ENCODE measurements at regions not wholly inside any gene's neighbourhood (a gene's known extent, or its start where the extent isn't known, plus 50 kb on each side); places are given as distances from the start of the nearest gene placed in this dataset.

DNA sequence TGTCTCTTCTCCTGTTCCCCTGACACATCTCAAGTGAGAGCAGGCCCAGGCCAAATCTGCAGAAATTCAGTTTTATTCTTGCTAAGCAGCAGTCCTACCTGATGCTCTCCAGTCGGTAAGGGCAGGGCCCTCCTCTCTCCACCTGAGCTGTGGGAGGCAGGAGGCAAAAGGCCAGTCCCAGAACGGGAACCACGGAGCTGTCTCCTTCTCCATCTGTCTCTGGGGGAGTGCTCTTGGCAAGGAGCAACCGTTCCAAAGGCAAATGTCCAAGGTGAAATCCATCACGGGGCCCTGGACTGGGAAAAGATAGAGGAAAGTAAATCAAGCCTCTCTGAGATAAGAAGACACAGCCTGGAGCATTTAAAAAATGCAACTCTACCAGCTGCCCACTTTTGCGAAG lies 65.2 kb upstream of the CDON start:
- no peak for DNase-seq

DNA sequence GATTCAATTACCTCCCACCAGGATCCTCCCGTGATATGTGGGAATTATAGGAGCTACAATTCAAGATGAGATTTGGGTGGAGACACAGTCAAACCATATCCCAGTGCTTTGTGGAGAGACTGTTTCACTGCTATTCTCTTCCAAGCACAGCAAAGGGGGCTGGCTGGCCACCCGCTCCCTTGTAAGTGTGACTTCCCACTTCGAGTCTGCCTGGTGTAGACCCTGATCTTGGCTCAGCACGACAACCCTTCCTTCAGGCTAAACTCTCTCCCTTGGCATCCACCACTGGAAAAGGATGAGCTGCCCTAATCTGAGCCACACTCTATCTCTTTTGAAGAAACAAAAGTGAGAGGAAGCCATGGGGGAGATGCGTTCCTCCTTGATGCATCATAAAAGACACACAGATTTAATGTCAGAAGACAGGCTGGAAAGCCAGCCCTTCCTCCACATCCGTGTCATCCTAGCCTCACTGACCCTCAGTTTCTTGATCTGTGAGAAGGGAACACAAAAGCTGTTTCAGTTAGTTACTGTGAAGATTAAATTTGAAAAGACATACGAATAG lies 64.7 kb upstream of the CDON start:
- no peak for DNase-seq

DNA sequence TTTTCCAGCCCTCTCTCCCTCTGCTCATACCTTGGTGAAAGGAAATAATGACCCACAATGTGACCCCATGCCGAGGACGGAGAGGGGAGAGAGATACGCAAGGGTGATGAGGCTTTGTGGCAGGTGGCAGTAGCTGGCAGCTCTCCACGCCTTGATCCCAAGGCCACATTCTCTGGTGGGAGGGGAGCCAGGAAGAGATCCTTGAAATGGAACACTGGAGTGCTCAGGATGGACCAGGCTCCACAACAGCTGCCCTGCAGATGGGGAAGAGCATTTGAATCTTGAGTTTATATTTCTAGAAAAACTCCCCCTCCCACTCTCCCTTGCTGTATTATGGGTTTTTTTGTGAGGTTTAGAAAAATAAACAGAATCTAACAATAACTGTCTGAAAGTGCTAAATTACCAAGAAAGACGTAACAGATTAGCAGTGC lies 61.6 kb upstream of the CDON start:
- DNase-seq: no peak

DNA sequence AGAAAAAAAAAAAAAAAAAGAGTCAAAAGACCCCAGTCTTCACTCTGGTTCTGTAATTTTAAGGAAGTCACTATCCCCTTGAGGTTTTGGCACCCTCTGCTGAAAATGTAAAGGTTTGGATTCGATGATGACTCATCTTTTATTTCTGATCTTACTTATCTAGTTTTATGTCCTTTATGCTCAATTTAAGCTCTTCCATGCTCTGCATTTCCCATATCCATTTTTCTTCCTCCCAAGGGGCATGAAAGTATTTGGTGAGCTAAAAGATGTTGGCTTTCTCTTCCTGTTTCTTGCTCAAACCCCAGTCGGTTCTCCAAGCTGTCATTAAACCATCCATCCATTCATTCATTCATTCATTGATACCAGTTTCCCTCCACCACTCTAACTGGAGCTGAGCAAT lies 61.0 kb upstream of the CDON start:
- no peak for DNase-seq

- no peak for DNase-seq
These were observed 60.2 kb upstream of the CDON start for GRCh38 chr11:126122863-126123262.

GRCh38 chr11:126121296-126121695 lies 58.6 kb upstream of the CDON start:
- no peak for DNase-seq

- DNase-seq: no peak
These were observed 56.1 kb upstream of the CDON start for GRCh38 chr11:126118806-126119205.

- DNase-seq: peak; percentile 55
These were observed 53.2 kb upstream of the CDON start for GRCh38 chr11:126115816-126116331.

DNA sequence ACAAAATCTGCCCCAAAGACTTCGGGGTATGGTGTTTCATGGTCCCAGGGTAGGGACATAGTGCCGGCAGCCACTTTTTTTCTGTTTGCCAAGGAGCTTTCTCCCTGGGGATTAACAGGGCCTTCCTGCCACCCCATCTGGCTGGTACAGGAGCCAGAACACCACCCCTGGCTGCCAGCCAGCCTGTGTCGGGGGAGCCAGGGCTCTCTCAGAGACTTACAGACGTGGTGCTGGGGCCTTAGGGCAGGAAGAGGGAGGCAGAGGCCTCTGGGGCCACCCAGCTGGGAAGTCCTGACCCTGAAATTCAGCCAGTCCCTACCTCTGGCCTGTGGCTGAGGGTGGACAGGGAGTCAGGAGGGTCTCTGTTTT lies 52.4 kb upstream of the CDON start:
- no peak for DNase-seq

- no peak for DNase-seq
These were observed 51.9 kb upstream of the CDON start for GRCh38 chr11:126114486-126115126.

DNA sequence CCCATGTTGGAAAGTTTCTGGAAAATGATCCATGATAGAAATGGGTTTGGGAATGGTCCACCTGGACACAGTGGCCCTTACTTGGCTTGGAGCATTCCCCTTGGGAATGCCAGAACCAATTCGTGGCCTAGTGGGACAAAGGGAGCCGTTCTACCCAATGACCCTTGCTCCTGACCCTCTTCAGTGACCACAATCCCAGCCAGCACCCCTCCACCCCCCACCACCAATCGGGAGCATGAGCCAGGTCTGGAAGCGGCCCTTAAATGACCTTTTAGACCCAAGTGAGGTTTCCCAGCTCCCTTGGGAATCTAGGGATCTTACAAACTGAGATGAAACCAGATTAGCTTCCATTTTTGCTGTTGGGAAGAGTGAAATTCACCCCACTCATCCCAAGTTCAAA lies 51.3 kb upstream of the CDON start:
- no peak for DNase-seq

GRCh38 chr11:126113515-126113957 lies 50.9 kb upstream of the CDON start:
- peak; percentile 92 for DNase-seq

- no peak for DNase-seq
These were observed 50.3 kb upstream of the CDON start for GRCh38 chr11:126113012-126113411.

- DNase-seq: peak; percentile 93
These were observed 49.9 kb upstream of the CDON start for GRCh38 chr11:126112547-126112946.

All from fibroblast of skin of scalp (primary cell).